GM18511 (cell line): ENCODE measurements at regions not wholly inside any gene's neighbourhood (a gene's known extent, or its start where the extent isn't known, plus 50 kb on each side); places are given as distances from the start of the nearest gene placed in this dataset.

Source experiments
- ATAC-seq: cut with Tn5 transposase; IDR thresholded peaks from one replicate; pipeline ENCODE4 v1.9.1; 2021; ENCODE audit warnings: mild to moderate bottlenecking, moderate library complexity; ENCODE audit not compliant: unreplicated experiment

GRCh38 chr10:130905386-130905785 is 406.1 kb downstream of the TCERG1L start:
- no peak for ATAC-seq

- ATAC-seq: no peak
These were observed 405.6 kb downstream of the TCERG1L start for GRCh38 chr10:130905921-130906320.

GRCh38 chr10:130910848-130911247 is 400.7 kb downstream of the TCERG1L start:
- no peak for ATAC-seq

- ATAC-seq: no peak
These were observed 397.7 kb downstream of the TCERG1L start for GRCh38 chr10:130913844-130914243.

GRCh38 chr10:130914367-130914766 is 397.2 kb downstream of the TCERG1L start:
- no peak for ATAC-seq

GRCh38 chr10:130915065-130915464 is 396.5 kb downstream of the TCERG1L start:
- no peak for ATAC-seq

DNA sequence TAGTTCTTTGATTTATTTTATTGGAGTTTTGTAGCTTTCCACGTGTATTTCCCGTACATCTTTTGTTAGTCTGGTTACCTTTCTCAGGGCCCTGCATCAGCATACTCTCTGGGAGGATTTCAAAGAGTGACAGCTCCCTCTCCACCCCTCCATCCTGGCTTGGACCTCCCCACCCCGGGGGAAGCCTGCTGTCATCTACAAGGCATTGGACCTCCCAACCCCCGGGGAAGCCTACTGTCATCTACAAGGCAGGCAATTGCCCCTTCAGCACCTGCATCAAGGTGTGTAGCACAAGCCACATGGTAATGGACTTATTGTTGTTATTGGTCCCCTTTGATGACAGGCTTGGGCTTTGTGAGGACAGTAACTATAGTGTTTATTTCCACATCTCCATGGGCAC is 390.1 kb downstream of the TCERG1L start:
- no peak for ATAC-seq

DNA sequence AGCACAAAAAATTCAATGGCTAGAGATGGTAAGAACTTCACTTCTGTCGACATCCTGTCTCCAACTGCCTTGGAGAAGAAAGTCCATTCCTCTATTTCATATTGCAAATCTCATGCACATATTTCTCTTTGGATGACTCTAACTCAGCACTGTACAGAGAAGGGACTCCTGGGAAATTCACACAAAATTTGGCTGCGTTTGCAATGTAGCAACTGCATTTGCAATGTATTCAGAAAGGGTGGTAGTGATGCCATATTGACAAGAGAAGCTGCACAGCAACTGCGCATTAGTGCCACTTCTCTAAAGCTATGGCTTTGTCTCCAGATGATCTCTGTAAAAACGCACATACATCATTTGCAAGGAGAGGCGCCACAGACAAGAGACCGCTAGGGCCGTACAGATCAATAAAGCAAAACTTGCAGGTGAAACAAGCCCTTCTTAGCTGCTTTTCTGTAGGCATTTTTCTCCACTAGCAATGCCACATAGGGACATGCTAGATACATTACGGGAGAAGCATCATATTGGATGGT is 389.5 kb downstream of the TCERG1L start:
- ATAC-seq: no peak

DNA sequence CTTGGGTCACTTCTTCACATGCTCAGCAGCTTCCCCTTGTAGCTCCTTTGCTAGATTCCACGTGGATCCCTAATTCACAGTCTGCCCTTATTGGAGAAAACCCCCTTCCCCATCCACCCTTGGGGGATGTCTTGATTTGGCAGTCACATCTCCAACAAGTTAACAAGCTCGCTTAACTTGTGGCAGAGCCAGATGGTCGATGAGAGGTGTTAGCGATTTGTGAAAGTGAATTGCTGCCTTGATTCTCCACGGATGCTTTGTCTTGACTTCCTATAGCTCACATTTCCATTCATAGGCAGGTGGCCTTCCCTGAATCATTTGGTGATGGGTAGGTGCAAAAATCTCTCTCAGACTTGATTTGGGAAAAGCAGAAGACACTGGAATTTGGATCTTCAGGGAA is 387.9 kb downstream of the TCERG1L start:
- no peak for ATAC-seq

- ATAC-seq: no peak
These were observed 387.2 kb downstream of the TCERG1L start for GRCh38 chr10:130924138-130924819.

- no peak for ATAC-seq
These were observed 385.1 kb downstream of the TCERG1L start for GRCh38 chr10:130926442-130926841.

DNA sequence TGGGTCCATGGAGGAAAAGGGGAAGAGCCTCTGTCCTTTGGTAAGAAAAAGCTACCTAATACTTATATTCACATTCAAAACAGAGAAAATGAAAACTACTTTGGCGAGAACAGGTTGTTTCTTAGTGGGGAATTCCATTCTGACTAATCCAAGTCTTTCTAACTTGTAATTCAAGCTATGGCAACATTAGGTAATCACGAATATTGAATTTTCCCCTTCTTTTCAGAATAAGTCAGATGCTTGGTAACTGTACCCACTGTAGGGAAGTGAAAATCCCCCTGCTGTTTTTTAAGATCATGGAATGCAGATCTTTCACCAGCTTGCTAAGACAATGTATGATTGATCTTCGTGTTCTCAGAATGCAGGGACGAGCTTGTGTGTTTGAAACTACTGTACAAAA is 384.4 kb downstream of the TCERG1L start:
- ATAC-seq: no peak

DNA sequence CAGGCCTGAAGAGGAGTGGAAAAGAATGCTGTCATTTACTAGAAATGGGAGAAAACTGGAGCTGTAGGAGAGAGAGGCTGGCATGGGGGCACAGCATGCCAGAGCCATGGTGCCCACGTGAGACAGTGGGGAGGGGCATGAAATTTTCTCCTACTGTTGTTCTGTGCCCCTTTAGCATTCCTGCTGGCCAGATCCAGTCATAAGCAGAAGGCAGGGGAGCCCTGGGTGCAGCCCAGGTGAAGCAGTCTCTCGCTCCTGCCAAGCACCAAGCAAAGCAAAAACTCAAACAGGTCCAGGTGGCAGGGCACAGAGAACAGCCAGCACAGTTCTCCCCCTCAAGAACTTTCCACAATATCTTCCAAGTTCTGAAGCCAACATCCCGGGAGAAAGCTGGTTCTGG is 383.2 kb downstream of the TCERG1L start:
- no peak for ATAC-seq

- ATAC-seq: no peak
These were observed 381.8 kb downstream of the TCERG1L start for GRCh38 chr10:130929422-130930325.

DNA sequence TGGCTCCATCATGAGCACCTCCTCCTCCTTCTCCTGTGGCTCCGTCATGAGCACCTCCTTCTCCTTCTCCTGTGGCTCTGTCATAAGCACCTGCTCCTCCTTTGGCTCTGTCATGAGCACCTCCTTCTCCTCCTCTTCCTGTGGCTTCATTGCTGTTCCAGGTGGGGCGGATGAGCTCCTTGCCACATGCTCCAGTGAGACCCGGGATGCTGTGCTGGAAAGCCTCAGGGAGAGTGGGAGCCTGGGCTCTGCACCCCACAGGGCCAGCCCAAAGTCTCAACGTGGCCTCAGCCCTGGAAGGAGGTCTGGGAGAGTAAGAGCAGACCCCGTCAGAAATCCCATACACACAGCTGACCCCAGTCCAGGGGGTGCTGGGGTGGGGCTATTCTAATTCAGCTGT is 380.7 kb downstream of the TCERG1L start:
- no peak for ATAC-seq

- no peak for ATAC-seq
These were observed 380.3 kb downstream of the TCERG1L start for GRCh38 chr10:130931256-130931655.

DNA sequence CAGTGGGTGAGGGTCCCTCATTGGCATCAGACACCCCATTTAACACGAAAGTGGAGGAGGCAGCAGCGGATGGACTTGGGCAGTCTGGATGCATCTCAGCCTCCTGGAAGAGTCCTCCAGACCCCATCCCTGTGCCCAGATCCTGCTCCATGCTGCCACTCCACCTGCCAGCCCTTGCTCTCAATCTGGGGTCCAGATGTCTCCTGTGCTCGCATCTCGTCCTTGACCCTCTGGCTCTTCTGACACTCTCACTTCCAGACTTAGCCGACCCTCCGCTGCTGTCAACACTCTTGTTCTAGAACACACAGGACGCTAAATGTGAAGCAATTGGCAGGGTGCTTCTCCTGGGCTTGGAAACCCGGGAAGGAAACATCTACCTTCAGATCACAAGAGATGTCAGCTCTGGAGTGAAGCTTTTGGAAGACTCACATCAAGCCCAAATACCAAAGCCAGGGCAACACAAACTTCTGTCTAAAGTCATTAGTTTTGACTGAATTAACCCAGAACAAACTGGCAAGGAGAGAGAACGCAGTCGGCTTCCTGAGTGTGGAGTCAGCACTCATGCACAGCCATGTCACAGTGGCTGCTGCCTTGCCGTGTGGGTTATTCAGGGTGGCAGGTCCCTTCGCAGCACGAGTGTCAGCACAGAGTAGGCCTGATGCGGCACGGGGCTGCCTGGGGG is 379.1 kb downstream of the TCERG1L start:
- ATAC-seq: no peak

- no peak for ATAC-seq
These were observed 378.5 kb downstream of the TCERG1L start for GRCh38 chr10:130933008-130933390.

DNA sequence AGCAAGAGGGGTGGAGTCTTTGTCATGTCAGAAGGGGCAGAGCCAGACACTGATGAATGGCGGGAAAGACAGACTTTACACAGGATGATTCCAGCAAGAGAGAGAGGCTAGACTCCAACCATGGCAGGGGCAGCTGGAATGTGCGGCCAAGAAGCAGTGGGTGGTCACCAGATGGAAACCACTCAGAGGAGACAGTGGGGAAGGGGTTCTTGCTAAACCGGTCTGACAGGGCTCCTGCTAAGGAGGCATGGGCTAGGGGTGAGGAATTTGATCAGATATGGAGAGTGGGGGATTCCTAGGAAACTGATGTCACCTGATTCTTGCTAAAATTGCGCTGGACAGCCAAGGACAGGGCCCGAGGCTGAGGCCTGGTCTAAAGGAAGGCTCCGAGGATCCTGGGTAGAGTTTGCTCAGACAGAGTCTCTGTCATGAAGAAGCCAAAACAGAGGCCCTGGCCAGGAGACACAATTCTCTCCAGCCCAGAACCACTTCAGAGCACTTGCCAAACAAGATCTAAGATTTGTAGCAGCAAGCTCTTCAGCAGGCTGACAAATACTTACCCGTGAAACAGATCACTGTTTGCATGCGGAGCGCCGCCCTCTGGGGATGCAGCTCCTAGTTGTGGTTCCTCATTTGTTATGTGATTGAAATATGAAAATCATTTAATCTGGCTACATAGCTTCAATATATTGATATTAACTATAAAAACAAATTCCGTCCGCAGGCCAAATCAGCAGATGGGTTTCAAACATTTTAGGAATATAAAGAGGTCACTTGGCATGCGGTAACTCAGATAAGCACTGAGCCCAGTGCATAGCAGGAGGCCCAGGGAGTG is 377.0 kb downstream of the TCERG1L start:
- ATAC-seq: no peak

- no peak for ATAC-seq
These were observed 376.4 kb downstream of the TCERG1L start for GRCh38 chr10:130935128-130935439.
